Retinal pigment epithelial cell (primary cell): ENCODE measurements at regions not wholly inside any gene's neighbourhood (a gene's known extent, or its start where the extent isn't known, plus 50 kb on each side); places are given as distances from the start of the nearest gene placed in this dataset.

Experiments
- DNase-seq: peaks from one replicate; pipeline ENCODE4 v3.0.0-alpha.2; 2010; ENCODE audit warnings: low read depth
- H3K4me3 ChIP-seq: 2 replicates; pipeline ENCODE4 v1.5.1; 2011; ENCODE audit warnings: mild to moderate bottlenecking, low read length, control low read depth, moderate library complexity
- CTCF ChIP-seq: conservative IDR thresholded peaks from 2 replicates; pipeline ENCODE4 v1.5.1; 2011; ENCODE audit warnings: low read depth, low read length, control low read depth, inconsistent platforms

GRCh38 chr10:8566737-8567136, 512.2 kb downstream of the GATA3 start:
- no peak for TF ChIP-seq CTCF
- no peak overlapping the region for H3K4me3 ChIP-seq
- no peak for DNase-seq

GRCh38 chr10:8568401-8568800, 513.9 kb downstream of the GATA3 start:
- no peak for DNase-seq

GRCh38 chr10:8575620-8576019, 521.1 kb downstream of the GATA3 start:
- TF ChIP-seq CTCF = no peak
- no peak for DNase-seq
- H3K4me3 ChIP-seq = no peak overlapping the region

More at GRCh38 chr10:8568401-8568800, 513.9 kb downstream of the GATA3 start:
- H3K4me3 ChIP-seq = no peak overlapping the region
- TF ChIP-seq CTCF = no peak

- no peak for DNase-seq
- TF ChIP-seq CTCF = no peak
- no peak overlapping the region for H3K4me3 ChIP-seq
Observed at GRCh38 chr10:8576281-8576680, 521.8 kb downstream of the GATA3 start.

- DNase-seq = no peak
- no peak for TF ChIP-seq CTCF
- H3K4me3 ChIP-seq = no peak overlapping the region
Observed at GRCh38 chr10:8576911-8577310, 522.4 kb downstream of the GATA3 start.

- no peak for TF ChIP-seq CTCF
- no peak for DNase-seq
- no peak overlapping the region for H3K4me3 ChIP-seq
Observed at GRCh38 chr10:8577686-8578085, 523.2 kb downstream of the GATA3 start.

- H3K4me3 ChIP-seq = no peak overlapping the region
- DNase-seq = no peak
- TF ChIP-seq CTCF = no peak
Observed at GRCh38 chr10:8581521-8582225, 527.2 kb downstream of the GATA3 start.
